ENCODE measurements at regions not wholly inside any gene's neighbourhood (a gene's known extent, or its start where the extent isn't known, plus 50 kb on each side); places are given as distances from the start of the nearest gene placed in this dataset.

GRCh38 chr5:96602776-96603175 is 59.4 kb upstream of the CAST start:
- DNase-seq (ENCODE audit: low spot score in 2 of 2) = no peak
- peaks cover 4% of the 10 kb centered on the region for H3K4me1 ChIP-seq
- H3K36me3 ChIP-seq = no peaks in the 10 kb centered on the region
- H3K4me3 ChIP-seq = no peak overlapping the region
- WGBS = 92% methylated on average over 4 of the region's 4 CpGs
- no peak overlapping the region for H3K27ac ChIP-seq
- TF ChIP-seq POLR2A (IDR thresholded peaks at IDR 0.05) (no peak), POLR2AphosphoS5 (IDR thresholded peaks at IDR 0.05) (no peak), CTCF (IDR thresholded peaks at IDR 0.05) (no peak), EP300 (IDR thresholded peaks at IDR 0.05) (no peak)
- H3K9me3 ChIP-seq = no peaks in the 10 kb centered on the region
- H3K27me3 ChIP-seq = no peaks in the 10 kb centered on the region

- TF ChIP-seq POLR2A (IDR thresholded peaks at IDR 0.05) = no peak
- TF ChIP-seq CTCF (IDR thresholded peaks at IDR 0.05) = no peak
- no peak for TF ChIP-seq POLR2AphosphoS5 (IDR thresholded peaks at IDR 0.05)
- TF ChIP-seq EP300 (IDR thresholded peaks at IDR 0.05) = no peak
- Histone ChIP-seq H3K36me3 (no peaks in the 10 kb centered on the region), H3K9me3 (no peaks in the 10 kb centered on the region), H3K4me3 (no peak overlapping the region), H3K27ac (no peak overlapping the region), H3K4me1 (peaks cover 4% of the 10 kb centered on the region), H3K27me3 (no peaks in the 10 kb centered on the region)
- no peak for DNase-seq (ENCODE audit: low spot score in 2 of 2)
- WGBS = 26% methylated on average over 1 of the region's 1 CpG
These were observed 56.9 kb upstream of the CAST start for GRCh38 chr5:96605144-96605837.

DNA sequence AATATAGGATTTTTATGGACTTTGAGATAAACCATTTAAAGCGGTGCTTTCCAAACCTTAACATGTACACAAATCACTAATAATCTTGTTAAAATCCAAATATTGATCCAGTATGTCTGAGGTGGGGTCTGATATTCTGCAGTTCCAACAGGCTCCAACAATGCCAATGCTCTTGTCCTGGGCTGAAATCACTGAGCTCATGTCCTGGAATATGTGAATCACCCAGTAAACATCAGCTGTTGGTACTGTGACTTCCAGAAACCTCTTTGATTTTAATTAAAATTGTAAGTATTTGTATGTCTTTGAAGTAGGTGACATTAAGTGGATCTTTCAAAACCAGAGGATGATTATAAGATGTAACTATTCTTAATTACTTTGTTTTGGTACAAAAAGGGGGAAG is 52.8 kb upstream of the CAST start:
- WGBS = 98% methylated on average over 1 of the region's 1 CpG
- TF ChIP-seq EP300 (IDR thresholded peaks at IDR 0.05) (no peak), POLR2A (IDR thresholded peaks at IDR 0.05) (no peak), POLR2AphosphoS5 (IDR thresholded peaks at IDR 0.05) (no peak), CTCF (IDR thresholded peaks at IDR 0.05) (no peak)

GRCh38 chr5:96610747-96611146 is 51.4 kb upstream of the CAST start:
- no peak for DNase-seq (ENCODE audit: low spot score in 2 of 2)
- WGBS = 80% methylated on average over 4 of the region's 4 CpGs
- Histone ChIP-seq H3K27ac (no peak overlapping the region), H3K36me3 (no peaks in the 10 kb centered on the region), H3K27me3 (no peaks in the 10 kb centered on the region), H3K9me3 (no peaks in the 10 kb centered on the region), H3K4me3 (no peak overlapping the region), H3K4me1 (peaks cover 16% of the 10 kb centered on the region)
- TF ChIP-seq CTCF (IDR thresholded peaks at IDR 0.05) (no peak), POLR2AphosphoS5 (IDR thresholded peaks at IDR 0.05) (no peak), EP300 (IDR thresholded peaks at IDR 0.05) (no peak), POLR2A (IDR thresholded peaks at IDR 0.05) (no peak)

More for the DNA sequence above, 52.8 kb upstream of the CAST start:
- DNase-seq (ENCODE audit: low spot score in 2 of 2) = no peak
- Histone ChIP-seq H3K4me1 (peaks cover 3% of the 10 kb centered on the region), H3K27me3 (no peaks in the 10 kb centered on the region), H3K9me3 (no peaks in the 10 kb centered on the region), H3K4me3 (no peak overlapping the region), H3K27ac (no peak overlapping the region), H3K36me3 (no peaks in the 10 kb centered on the region)

GRCh38 chr5:96611946-96612345 is 50.2 kb upstream of the CAST start:
- DNase-seq (ENCODE audit: low spot score in 2 of 2) = no peak
- peaks cover 16% of the 10 kb centered on the region for H3K4me1 ChIP-seq
- no peak for TF ChIP-seq CTCF (IDR thresholded peaks at IDR 0.05)
- TF ChIP-seq EP300 (IDR thresholded peaks at IDR 0.05) = no peak
- TF ChIP-seq POLR2A (IDR thresholded peaks at IDR 0.05) = no peak
- no peak for TF ChIP-seq POLR2AphosphoS5 (IDR thresholded peaks at IDR 0.05)
- H3K4me3 ChIP-seq = no peak overlapping the region
- no peak overlapping the region for H3K27ac ChIP-seq
- no peaks in the 10 kb centered on the region for H3K27me3 ChIP-seq
- H3K36me3 ChIP-seq = no peaks in the 10 kb centered on the region
- WGBS = 85% methylated on average over 2 of the region's 2 CpGs
- no peaks in the 10 kb centered on the region for H3K9me3 ChIP-seq

All from suprapubic skin (tissue), 4 donors.